LHCN-M2 (cell line): ENCODE measurements at regions not wholly inside any gene's neighbourhood (a gene's known extent, or its start where the extent isn't known, plus 50 kb on each side); places are given as distances from the start of the nearest gene placed in this dataset.

ENCODE experiments used
- DNase-seq: peaks from one replicate; pipeline ENCODE4 v3.0.0-alpha.2; 2012; ENCODE audit warnings: low read depth

- DNase-seq, result no peak
Observed at GRCh38 chr2:128401680-128402079, 83.0 kb upstream of the HS6ST1 start.

- no peak for DNase-seq
Observed at GRCh38 chr2:128402911-128403670, 84.4 kb upstream of the HS6ST1 start.

GRCh38 chr2:128403814-128404708 is 85.4 kb upstream of the HS6ST1 start:
- DNase-seq, result no peak

GRCh38 chr2:128404709-128405466 is 86.2 kb upstream of the HS6ST1 start:
- no peak for DNase-seq

GRCh38 chr2:128405467-128405900 is 86.8 kb upstream of the HS6ST1 start:
- no peak for DNase-seq

- DNase-seq, result no peak
Observed at GRCh38 chr2:128405981-128406613, 87.4 kb upstream of the HS6ST1 start.

- DNase-seq, result no peak
Observed at GRCh38 chr2:128406736-128407554, 88.3 kb upstream of the HS6ST1 start.

GRCh38 chr2:128408349-128409305 is 90.0 kb upstream of the HS6ST1 start:
- DNase-seq, result peak; percentile 14

GRCh38 chr2:128409326-128410034 is 90.8 kb upstream of the HS6ST1 start:
- no peak for DNase-seq

- no peak for DNase-seq
Observed at GRCh38 chr2:128410035-128410757, 91.5 kb upstream of the HS6ST1 start.

- DNase-seq, result no peak
Observed at GRCh38 chr2:128410758-128411215, 92.1 kb upstream of the HS6ST1 start.

- DNase-seq, result no peak
Observed at GRCh38 chr2:128411431-128411830, 92.8 kb upstream of the HS6ST1 start.

- no peak for DNase-seq
Observed at GRCh38 chr2:128412181-128412871, 93.7 kb upstream of the HS6ST1 start.

- no peak for DNase-seq
Observed at GRCh38 chr2:128413014-128413717, 94.5 kb upstream of the HS6ST1 start.

GRCh38 chr2:128413718-128414341 is 95.2 kb upstream of the HS6ST1 start:
- DNase-seq, result no peak

- DNase-seq, result no peak
Observed at GRCh38 chr2:128414351-128414750, 95.7 kb upstream of the HS6ST1 start.
